GM12892 (cell line): ENCODE measurements at regions not wholly inside any gene's neighbourhood (a gene's known extent, or its start where the extent isn't known, plus 50 kb on each side); places are given as distances from the start of the nearest gene placed in this dataset.

Source experiments
- POLR2A ChIP-seq: IDR thresholded peaks from 2 replicates; pipeline ENCODE4 v1.6.1; 2011; ENCODE audit warnings: low read depth, low read length, control low read depth
- TAF1 ChIP-seq: IDR thresholded peaks from 2 replicates; pipeline ENCODE4 v1.6.1; 2011; ENCODE audit warnings: low read depth, mild to moderate bottlenecking, control low read depth, low read length, borderline replicate concordance

- TF ChIP-seq POLR2A: no peak
- TF ChIP-seq TAF1: no peak
Observed at GRCh38 chr11:70842256-70842655, 410.1 kb downstream of the SHANK2 start.
